ENCODE measurements at regions not wholly inside any gene's neighbourhood (a gene's known extent, or its start where the extent isn't known, plus 50 kb on each side); places are given as distances from the start of the nearest gene placed in this dataset.

DNA sequence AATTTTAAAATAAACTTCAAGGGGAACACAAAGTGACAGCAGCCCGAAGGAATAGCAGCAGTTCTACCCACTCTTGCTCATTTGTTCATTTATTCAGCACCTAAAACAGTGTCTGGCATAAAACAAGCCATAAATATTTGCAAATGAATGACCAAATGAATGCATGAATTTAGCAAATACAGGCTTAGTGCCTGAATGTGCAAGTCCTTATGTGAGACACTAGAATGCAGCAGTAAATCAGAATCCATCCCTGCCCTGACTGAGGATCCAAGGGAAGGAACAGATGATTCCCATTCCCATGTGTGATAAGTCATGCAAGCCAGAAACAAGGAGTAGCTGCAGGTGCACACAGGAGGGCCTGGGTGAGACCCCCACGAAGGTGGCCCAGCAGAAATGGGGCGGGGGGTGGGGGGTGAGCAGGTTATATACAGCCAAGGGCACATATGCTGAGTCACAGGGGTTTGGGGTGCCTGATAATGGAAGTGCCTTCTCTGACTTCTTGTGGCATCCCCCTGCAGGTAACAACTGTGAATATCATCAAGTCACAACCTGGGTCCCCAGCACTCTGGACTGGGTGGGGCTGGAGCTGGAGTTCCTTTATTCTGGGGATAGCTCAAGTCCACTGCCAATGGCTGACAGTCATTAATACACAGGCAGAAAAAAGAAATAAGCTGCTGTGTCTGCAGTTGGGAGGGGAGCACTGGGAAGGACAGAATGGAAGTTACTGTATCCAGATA is 311.9 kb downstream of the TXNL1 start:
- no peak for TF ChIP-seq ZNF600 (tag by site-specific recombination; IDR thresholded peaks at IDR 0.05)
- TF ChIP-seq, protein P1, sequence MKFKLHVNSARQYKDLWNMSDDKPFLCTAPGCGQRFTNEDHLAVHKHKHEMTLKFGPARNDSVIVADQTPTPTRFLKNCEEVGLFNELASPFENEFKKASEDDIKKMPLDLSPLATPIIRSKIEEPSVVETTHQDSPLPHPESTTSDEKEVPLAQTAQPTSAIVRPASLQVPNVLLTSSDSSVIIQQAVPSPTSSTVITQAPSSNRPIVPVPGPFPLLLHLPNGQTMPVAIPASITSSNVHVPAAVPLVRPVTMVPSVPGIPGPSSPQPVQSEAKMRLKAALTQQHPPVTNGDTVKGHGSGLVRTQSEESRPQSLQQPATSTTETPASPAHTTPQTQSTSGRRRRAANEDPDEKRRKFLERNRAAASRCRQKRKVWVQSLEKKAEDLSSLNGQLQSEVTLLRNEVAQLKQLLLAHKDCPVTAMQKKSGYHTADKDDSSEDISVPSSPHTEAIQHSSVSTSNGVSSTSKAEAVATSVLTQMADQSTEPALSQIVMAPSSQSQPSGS (tag by site-specific recombination; IDR thresholded peaks at IDR 0.05; ENCODE audit: low read depth), result no peak
- TF ChIP-seq, protein P2, sequence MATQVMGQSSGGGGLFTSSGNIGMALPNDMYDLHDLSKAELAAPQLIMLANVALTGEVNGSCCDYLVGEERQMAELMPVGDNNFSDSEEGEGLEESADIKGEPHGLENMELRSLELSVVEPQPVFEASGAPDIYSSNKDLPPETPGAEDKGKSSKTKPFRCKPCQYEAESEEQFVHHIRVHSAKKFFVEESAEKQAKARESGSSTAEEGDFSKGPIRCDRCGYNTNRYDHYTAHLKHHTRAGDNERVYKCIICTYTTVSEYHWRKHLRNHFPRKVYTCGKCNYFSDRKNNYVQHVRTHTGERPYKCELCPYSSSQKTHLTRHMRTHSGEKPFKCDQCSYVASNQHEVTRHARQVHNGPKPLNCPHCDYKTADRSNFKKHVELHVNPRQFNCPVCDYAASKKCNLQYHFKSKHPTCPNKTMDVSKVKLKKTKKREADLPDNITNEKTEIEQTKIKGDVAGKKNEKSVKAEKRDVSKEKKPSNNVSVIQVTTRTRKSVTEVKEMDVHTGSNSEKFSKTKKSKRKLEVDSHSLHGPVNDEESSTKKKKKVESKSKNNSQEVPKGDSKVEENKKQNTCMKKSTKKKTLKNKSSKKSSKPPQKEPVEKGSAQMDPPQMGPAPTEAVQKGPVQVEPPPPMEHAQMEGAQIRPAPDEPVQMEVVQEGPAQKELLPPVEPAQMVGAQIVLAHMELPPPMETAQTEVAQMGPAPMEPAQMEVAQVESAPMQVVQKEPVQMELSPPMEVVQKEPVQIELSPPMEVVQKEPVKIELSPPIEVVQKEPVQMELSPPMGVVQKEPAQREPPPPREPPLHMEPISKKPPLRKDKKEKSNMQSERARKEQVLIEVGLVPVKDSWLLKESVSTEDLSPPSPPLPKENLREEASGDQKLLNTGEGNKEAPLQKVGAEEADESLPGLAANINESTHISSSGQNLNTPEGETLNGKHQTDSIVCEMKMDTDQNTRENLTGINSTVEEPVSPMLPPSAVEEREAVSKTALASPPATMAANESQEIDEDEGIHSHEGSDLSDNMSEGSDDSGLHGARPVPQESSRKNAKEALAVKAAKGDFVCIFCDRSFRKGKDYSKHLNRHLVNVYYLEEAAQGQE (tag by site-specific recombination; IDR thresholded peaks at IDR 0.05), result no peak
- TF ChIP-seq, protein P3, sequence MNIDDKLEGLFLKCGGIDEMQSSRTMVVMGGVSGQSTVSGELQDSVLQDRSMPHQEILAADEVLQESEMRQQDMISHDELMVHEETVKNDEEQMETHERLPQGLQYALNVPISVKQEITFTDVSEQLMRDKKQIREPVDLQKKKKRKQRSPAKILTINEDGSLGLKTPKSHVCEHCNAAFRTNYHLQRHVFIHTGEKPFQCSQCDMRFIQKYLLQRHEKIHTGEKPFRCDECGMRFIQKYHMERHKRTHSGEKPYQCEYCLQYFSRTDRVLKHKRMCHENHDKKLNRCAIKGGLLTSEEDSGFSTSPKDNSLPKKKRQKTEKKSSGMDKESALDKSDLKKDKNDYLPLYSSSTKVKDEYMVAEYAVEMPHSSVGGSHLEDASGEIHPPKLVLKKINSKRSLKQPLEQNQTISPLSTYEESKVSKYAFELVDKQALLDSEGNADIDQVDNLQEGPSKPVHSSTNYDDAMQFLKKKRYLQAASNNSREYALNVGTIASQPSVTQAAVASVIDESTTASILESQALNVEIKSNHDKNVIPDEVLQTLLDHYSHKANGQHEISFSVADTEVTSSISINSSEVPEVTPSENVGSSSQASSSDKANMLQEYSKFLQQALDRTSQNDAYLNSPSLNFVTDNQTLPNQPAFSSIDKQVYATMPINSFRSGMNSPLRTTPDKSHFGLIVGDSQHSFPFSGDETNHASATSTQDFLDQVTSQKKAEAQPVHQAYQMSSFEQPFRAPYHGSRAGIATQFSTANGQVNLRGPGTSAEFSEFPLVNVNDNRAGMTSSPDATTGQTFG (tag by site-specific recombination; IDR thresholded peaks at IDR 0.05; ENCODE audit: borderline replicate concordance), result no peak
- TF ChIP-seq ZNF350 (tag by site-specific recombination; IDR thresholded peaks at IDR 0.05), result no peak
- no peak for TF ChIP-seq ZNF776 (tag by site-specific recombination; IDR thresholded peaks at IDR 0.05; ENCODE audit: borderline replicate concordance)
